Stimulated activated CD4-positive, alpha-beta T cell treated with anti-CD3 and anti-CD28 coated beads, Interleukin-1b, Interleukin-23, amount 100 ng/mL, for 24 hours (primary cell): ENCODE measurements at regions not wholly inside any gene's neighbourhood (a gene's known extent, or its start where the extent isn't known, plus 50 kb on each side); places are given as distances from the start of the nearest gene placed in this dataset.
"Not testable (repeated sequence)": the region's sequence is repeated elsewhere in the genome, so short reads cannot be mapped to it uniquely, and the experiment has no call there.

Experiments
- DNase-seq, 4 experiments: peaks; one replicate each; pipeline ENCODE4 v3.0.0-alpha.2; 2020; ENCODE audit warnings: low read depth in 4 of 4, low spot score in 1 of 4

DNA sequence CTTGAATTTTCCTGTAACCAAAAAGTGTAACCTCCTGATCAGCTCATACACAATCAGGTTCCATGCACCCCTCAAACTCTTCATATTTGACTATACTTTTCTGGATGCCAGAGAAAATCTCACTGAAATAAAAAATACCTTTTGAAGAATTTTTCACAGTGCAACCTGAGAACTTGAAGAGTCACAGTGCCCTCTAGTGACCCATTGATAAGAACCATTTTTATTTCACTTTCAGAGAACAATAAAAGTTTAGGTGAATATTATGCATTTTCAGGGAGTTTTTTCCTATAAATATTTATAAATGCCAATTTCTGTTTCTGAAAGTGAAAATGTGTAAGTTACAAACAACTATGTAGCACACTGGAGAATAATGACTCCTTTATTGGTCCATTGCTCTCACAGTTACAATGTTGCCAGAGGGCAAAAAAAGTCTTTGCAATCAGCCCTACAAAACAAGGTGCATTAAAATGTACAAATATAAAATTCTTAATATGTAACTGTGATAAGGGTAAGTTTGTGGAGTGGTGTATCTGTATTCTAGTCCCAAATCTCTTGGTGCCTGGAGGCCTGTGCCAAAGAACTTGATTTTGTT, 153.6 kb upstream of the INTU start:
- DNase-seq = no peak

DNA sequence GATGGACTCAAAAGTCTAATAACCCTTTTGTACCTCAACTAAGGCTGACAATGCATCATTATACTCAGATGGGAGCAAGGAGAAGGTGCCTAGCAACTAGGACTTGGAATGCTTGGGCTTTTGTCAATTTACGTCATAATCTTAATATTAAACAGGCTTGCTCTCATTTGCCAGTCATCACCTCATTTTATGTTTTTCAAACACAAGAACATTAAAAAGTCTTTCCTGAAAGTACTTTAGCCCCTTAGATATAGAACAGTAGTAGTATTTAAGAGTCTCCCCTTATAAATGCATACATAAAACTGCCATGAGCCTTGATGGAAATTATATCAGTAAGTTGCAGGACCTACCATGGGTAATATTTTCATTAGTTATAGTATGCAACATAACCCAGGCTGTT, 150.7 kb upstream of the INTU start:
- no peak for DNase-seq

- no peak for DNase-seq
These were observed 148.6 kb upstream of the INTU start for GRCh38 chr4:127484117-127484516.

- no peak for DNase-seq
These were observed 146.5 kb upstream of the INTU start for GRCh38 chr4:127486248-127486647.

GRCh38 chr4:127491571-127491970, 141.2 kb upstream of the INTU start:
- DNase-seq = no peak

GRCh38 chr4:127496875-127497274, 135.9 kb upstream of the INTU start:
- DNase-seq = not testable (repeated sequence)

GRCh38 chr4:127498366-127498765, 134.4 kb upstream of the INTU start:
- DNase-seq = no peak

DNA sequence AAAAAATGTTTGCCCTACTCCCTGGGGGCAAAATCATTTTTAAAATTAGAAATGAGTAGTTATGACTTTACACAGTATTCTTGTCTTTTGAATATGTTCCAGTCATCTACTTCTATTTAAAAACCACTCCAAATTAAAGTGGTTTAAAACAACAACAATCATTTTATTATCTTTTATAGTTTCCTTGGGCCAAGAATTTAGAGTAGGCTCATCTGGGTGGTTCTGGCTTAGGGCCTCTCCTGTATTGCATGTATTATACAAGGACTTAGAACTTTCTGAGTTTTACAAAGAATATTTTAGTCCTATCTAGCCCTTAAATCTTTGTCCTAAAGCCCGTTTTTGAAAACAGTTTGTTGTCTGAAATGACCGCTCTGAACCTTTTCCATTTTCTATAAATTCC, 132.5 kb upstream of the INTU start:
- no peak for DNase-seq

DNA sequence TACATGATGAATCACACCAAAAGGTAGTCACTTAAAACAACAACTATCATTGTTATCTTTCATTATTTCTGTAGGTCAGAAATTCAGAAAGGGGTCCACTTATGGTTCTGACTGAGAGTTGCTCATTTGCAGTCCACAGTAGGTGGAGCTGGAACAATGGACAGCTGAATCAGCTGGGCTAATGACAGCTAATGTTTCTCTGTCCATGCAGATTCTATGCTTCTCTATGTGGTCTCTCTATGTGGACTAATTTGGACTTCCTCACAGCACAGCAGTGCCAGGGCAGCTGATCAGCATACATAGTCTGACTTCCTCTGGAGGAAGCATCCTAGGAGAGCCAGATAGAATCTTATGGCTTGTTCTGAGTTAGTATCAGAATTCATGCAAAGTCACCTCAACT, 131.7 kb upstream of the INTU start:
- no peak for DNase-seq

DNA sequence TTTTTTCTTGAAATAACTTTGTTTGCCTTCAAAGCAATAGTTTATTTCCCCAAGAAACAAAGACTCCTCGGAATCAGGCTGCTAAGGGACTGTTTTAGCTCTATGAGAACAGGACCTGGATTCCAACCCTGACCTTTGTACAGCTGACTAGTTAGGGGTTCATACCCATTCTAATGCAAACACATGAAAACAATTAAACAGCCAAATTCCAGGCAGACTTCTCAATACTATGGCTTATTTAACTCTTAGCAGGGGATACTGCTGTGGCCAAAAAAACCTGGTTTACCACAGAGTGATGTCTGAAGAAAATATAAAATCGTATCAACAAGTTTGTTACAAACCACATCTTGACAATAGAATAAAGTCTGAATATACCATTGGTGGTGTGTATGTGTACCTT, 129.6 kb upstream of the INTU start:
- no peak for DNase-seq

DNA sequence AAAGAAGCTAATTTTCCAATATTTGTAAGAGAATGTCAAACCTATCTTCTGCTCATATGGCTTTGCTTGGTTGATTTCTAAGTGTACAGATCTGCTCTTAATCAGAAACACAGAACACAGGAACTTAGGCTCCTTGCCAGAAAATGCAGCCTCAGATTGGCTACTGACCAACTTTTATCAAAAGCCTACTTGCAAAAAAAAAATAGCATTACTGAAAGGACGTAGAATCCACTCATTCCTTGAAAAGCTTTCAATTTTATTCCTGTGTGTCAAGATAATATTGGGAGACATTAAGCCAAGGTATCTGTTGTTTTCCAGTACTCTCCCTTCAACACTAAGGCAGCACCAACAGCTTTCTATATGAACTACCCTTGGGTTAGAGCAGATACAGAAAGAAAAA, 127.6 kb upstream of the INTU start:
- DNase-seq = no peak

- no peak for DNase-seq
These were observed 126.5 kb upstream of the INTU start for GRCh38 chr4:127506283-127506682.

DNA sequence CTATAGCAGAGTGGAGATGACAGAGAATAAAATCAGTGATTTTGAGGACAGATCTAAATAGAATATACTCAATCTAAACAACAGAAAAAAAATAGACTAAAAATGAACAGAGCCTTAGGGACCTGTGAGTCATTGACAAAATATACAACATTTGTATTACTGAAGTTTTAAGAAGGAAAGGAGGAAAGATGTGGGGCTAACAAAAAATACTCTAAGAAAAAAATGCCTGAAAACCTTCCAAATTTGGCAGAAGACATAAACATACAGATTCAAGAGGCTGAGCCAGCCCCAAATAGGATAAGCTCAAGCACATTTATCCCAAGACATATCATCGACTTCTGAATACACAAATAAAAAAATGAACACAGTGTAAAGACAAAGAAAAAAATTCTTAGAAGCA, 123.6 kb upstream of the INTU start:
- no peak for DNase-seq

GRCh38 chr4:127512672-127513071, 120.1 kb upstream of the INTU start:
- DNase-seq = not testable (repeated sequence)

- not testable (repeated sequence) for DNase-seq
These were observed 117.5 kb upstream of the INTU start for GRCh38 chr4:127515259-127515658.

DNA sequence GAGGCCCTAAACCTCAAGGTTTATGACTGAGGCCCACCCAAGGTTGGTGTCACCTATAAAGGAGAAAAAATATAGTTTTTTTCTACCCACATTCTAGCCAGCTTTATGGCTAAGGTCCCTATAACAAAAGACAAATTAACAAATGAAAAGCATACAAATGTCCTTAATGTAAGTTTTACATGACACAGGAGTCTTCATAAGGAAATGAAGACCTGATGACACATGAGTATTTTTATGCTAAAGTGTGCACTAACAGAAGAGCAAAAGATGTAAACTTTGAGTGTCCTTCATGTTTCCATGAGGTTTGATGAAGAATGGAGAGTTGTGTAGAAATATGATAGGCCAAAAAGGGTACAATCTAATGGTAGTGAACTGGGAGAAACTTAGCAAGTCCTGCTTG, 114.7 kb upstream of the INTU start:
- DNase-seq = no peak

GRCh38 chr4:127521463-127521862, 111.3 kb upstream of the INTU start:
- DNase-seq = no peak

DNA sequence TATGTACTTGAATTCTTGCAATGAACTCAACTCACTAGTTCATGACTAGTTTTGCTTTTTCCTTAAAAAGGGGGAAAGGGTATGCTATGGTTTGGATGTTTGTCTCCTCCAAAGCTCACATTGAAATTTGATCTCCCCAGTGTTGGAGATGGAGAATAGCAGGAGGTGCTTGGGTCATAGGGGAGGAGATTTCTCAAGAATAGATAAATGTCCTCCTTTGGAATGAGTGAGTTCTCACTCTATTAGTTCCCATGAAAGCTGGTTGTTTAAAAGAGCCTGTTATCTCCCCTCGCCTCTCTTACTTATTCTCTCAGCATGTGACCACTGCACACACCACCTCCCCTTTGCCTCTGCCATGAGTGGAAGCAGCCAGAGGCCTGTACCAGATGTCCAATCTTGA, 109.4 kb upstream of the INTU start:
- DNase-seq = no peak

GRCh38 chr4:127525608-127526007, 107.1 kb upstream of the INTU start:
- no peak for DNase-seq

DNA sequence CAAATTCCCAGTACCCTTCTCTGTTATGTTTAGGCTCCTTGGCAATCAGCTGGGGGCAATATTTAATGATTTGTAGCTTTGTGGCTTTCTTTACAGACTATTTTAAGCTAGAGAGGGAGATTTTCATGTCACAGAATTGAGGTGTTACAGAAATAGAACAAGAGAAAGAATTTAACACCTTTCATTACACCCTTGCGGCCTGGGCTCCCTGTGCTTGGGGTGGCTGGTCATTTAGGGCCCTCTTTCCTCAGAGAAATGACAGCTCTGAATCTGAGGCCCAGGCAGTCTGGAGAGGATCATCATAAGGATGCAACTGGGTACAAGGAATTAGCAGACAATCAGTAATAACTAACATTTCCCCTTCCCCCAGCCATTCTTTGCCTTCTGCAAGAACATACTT, 104.5 kb upstream of the INTU start:
- no peak for DNase-seq

DNA sequence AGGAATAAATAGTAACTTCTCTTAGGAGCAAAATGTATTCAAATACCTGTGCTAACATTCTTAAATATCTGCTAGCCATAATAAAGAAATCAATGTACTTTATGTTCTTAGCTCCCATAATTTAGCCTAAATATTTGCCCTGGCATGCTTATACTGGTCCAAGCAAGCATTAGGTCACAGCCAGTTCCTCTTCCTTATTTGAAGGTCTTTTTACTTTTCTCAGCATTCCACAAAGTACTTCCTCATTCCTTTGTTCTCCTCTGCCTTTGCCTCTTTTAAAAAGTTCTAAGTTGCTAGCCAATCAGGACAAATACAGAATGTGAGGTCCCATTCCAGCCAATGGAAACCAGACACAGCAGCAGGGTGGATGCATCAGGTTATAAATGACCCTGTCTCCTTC, 102.9 kb upstream of the INTU start:
- not testable (repeated sequence) for DNase-seq

- no peak for DNase-seq
These were observed 99.6 kb upstream of the INTU start for GRCh38 chr4:127533028-127533700.
